ENCODE measurements at regions not wholly inside any gene's neighbourhood (a gene's known extent, or its start where the extent isn't known, plus 50 kb on each side); places are given as distances from the start of the nearest gene placed in this dataset.

DNA sequence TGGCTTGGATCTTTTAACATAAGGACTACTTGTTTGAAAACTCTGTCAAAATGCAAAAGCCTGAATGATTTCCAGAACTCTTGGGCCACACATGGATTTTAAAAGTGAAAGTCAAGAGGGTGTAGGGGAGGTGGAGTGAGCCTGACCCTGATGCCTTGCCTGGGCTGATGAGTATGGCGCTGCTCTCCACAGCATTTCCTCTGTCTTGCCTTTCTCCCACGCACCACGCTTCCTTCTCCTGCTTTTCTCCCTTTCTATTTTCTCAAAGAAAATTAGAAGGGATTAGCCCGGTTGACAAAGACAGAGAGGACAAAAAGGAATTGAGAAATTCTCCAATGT is 207.0 kb upstream of the CCDC68 start:
- WGBS: 90% methylated on average over 4 of the region's 4 CpGs
- H3K27ac ChIP-seq (ENCODE audit: low read depth, low read length): no peak overlapping the region
- no peaks in the 10 kb centered on the region for H3K9me3 ChIP-seq (ENCODE audit: insufficient read depth, low read depth, low read length)
- H3K36me3 ChIP-seq (ENCODE audit: insufficient read depth, low read length): no peaks in the 10 kb centered on the region
- no peak overlapping the region for H3K9ac ChIP-seq (ENCODE audit: low read depth, low read length)
- no peak overlapping the region for H3K4me3 ChIP-seq (ENCODE audit: low read length)
- H3K27me3 ChIP-seq (ENCODE audit: insufficient read depth, low read length): no peaks in the 10 kb centered on the region
- no peaks in the 10 kb centered on the region for H3K4me1 ChIP-seq (ENCODE audit: insufficient read depth, low read length)

DNA sequence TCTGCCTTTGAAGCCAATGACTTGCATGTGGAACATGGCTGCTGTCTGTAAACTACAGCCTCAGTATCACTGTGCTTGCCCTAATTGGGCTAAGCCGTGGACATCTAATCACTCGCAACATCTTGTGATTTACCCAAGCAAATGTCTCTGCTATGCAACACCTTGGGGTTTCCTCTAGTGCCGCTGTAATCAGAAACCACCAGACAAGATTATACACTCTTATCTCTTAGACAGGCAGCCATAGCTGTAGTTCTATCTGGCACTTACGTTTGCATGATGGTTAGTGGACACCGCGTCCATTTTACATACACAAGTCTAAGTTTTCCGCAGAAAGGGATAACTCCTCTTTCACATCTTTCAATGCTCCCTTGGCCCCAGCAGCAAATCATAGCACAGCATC is 204.3 kb upstream of the CCDC68 start:
- Histone ChIP-seq H3K27ac (ENCODE audit: low read depth, low read length) (no peak overlapping the region), H3K9ac (ENCODE audit: low read depth, low read length) (no peak overlapping the region), H3K36me3 (ENCODE audit: insufficient read depth, low read length) (no peaks in the 10 kb centered on the region), H3K27me3 (ENCODE audit: insufficient read depth, low read length) (no peaks in the 10 kb centered on the region), H3K4me1 (ENCODE audit: insufficient read depth, low read length) (no peaks in the 10 kb centered on the region), H3K9me3 (ENCODE audit: insufficient read depth, low read depth, low read length) (no peaks in the 10 kb centered on the region), H3K4me3 (ENCODE audit: low read length) (no peak overlapping the region)
- 95% methylated on average over 7 of the region's 7 CpGs for WGBS

DNA sequence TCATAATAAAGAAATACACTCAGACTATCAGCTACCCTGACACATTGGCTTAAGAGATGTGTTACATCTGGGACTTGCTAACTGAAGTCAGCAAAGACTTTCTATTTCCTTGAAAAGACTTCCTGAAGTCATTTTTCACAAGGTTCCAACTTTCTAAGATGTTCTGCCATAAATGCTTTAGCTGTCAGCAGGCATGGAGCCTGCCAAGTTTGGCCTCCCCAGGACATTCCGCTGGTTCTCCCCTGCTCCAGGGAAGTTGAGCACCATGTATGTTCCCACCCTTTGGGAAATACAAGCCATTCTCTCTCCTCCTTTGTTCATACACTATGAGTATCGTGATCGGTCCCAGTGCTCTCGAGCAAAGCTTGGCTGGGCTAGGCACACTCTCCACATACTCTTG is 202.7 kb upstream of the CCDC68 start:
- Histone ChIP-seq H3K9ac (ENCODE audit: low read depth, low read length) (no peak overlapping the region), H3K27me3 (ENCODE audit: insufficient read depth, low read length) (no peaks in the 10 kb centered on the region), H3K36me3 (ENCODE audit: insufficient read depth, low read length) (no peaks in the 10 kb centered on the region), H3K4me3 (ENCODE audit: low read length) (no peak overlapping the region), H3K4me1 (ENCODE audit: insufficient read depth, low read length) (no peaks in the 10 kb centered on the region), H3K9me3 (ENCODE audit: insufficient read depth, low read depth, low read length) (no peaks in the 10 kb centered on the region), H3K27ac (ENCODE audit: low read depth, low read length) (no peak overlapping the region)
- 94% methylated on average over 4 of the region's 4 CpGs for WGBS

DNA sequence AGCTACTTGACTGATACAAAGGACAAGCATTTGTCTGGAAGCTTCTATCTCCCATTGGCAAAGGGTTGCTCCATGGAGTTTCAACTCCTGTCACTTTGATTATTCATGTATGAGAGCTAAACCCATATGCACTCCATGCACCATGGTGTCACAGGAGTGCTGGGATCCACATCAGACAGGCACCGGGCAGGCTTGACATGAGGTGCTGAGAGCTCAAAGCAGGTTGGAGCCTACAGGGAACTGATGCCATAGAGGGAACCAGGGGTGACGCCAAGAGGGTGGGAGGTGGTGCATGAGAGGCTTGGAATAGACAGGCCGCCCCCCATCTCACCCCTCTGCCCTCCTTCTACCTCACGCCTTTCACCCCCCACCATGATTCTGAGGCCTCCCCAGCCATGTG is 199.8 kb upstream of the CCDC68 start:
- Histone ChIP-seq H3K36me3 (ENCODE audit: insufficient read depth, low read length) (no peaks in the 10 kb centered on the region), H3K27me3 (ENCODE audit: insufficient read depth, low read length) (no peaks in the 10 kb centered on the region), H3K9ac (ENCODE audit: low read depth, low read length) (no peak overlapping the region), H3K27ac (ENCODE audit: low read depth, low read length) (no peak overlapping the region), H3K4me1 (ENCODE audit: insufficient read depth, low read length) (no peaks in the 10 kb centered on the region), H3K9me3 (ENCODE audit: insufficient read depth, low read depth, low read length) (no peaks in the 10 kb centered on the region), H3K4me3 (ENCODE audit: low read length) (no peak overlapping the region)
- 95% methylated on average over 4 of the region's 4 CpGs for WGBS

DNA sequence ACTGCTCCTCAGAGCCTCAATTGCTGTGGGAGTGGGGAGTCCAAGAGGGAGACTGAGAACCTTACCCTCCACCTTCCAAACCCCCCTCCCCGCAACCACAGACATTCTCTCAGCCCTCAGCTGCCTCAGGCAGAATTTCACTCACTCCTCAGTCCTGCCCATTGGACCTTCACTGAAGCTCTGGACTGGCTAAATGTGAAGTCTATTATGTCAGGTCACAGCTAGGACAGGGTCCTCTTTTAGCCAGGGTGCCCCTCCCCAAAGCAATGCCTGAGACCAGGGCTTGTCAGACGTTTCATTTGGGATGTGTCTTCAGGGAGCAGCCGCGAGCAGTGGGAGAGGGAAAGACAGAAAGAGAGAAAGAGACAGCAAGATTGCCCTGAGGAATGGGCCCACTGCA is 199.3 kb upstream of the CCDC68 start:
- no peak overlapping the region for H3K27ac ChIP-seq (ENCODE audit: low read depth, low read length)
- WGBS: 91% methylated on average over 4 of the region's 4 CpGs

DNA sequence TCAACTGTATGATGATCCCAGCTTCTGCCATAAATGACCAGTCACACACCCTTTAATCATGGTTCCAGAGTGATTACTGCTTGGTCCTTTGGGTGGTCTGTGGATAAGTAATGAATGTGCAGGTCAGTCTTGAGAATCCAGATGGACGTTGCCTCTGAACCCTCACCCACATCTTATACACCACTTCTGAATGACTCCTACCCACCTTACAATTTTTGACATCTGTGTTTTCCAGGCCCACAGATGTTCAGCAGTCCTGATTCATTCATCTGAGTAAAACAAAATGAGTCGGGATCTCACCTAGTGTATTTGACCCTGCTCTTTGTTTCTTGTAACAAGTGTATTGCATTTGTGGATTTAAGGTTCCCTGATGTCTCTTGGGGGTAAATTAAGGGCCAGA is 194.1 kb upstream of the CCDC68 start:
- Histone ChIP-seq H3K9me3 (ENCODE audit: insufficient read depth, low read depth, low read length) (no peaks in the 10 kb centered on the region), H3K4me3 (ENCODE audit: low read length) (no peak overlapping the region), H3K36me3 (ENCODE audit: insufficient read depth, low read length) (no peaks in the 10 kb centered on the region), H3K27me3 (ENCODE audit: insufficient read depth, low read length) (no peaks in the 10 kb centered on the region), H3K27ac (ENCODE audit: low read depth, low read length) (no peak overlapping the region), H3K4me1 (ENCODE audit: insufficient read depth, low read length) (0 out of 2 replicates have a peak, but pooled peaks cover 2% of the 10 kb centered on the region), H3K9ac (ENCODE audit: low read depth, low read length) (no peak overlapping the region)
- 92% methylated on average over 2 of the region's 2 CpGs for WGBS

More for the DNA sequence above, 199.3 kb upstream of the CCDC68 start:
- Histone ChIP-seq H3K27me3 (ENCODE audit: insufficient read depth, low read length) (no peaks in the 10 kb centered on the region), H3K4me1 (ENCODE audit: insufficient read depth, low read length) (no peaks in the 10 kb centered on the region), H3K9ac (ENCODE audit: low read depth, low read length) (no peak overlapping the region), H3K9me3 (ENCODE audit: insufficient read depth, low read depth, low read length) (no peaks in the 10 kb centered on the region), H3K36me3 (ENCODE audit: insufficient read depth, low read length) (no peaks in the 10 kb centered on the region), H3K4me3 (ENCODE audit: low read length) (no peak overlapping the region)

DNA sequence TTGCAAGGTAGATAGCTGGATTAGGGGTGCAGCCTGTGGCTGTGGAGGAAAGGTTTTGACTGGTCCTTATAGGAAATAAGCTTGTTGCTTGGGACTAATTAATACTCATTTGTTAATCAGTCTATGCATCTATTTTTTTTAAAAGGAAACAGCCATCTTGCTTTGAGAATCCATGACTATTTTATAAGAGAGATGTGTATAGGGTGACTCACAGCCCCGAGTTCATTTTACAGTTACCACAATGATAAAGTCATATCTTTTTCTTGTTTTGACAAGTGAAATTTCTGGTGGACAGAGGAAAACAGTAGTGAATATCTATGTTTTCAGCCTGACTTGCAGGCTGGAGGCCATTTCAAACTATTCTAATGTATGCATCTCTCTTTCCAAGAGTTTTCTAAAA is 193.5 kb upstream of the CCDC68 start:
- Histone ChIP-seq H3K9ac (ENCODE audit: low read depth, low read length) (no peak overlapping the region), H3K4me1 (ENCODE audit: insufficient read depth, low read length) (0 out of 2 replicates have a peak, but pooled peaks cover 4% of the 10 kb centered on the region), H3K27me3 (ENCODE audit: insufficient read depth, low read length) (no peaks in the 10 kb centered on the region), H3K27ac (ENCODE audit: low read depth, low read length) (no peak overlapping the region), H3K36me3 (ENCODE audit: insufficient read depth, low read length) (no peaks in the 10 kb centered on the region), H3K9me3 (ENCODE audit: insufficient read depth, low read depth, low read length) (no peaks in the 10 kb centered on the region), H3K4me3 (ENCODE audit: low read length) (no peak overlapping the region)
- WGBS: 86% methylated on average over 1 of the region's 1 CpG

DNA sequence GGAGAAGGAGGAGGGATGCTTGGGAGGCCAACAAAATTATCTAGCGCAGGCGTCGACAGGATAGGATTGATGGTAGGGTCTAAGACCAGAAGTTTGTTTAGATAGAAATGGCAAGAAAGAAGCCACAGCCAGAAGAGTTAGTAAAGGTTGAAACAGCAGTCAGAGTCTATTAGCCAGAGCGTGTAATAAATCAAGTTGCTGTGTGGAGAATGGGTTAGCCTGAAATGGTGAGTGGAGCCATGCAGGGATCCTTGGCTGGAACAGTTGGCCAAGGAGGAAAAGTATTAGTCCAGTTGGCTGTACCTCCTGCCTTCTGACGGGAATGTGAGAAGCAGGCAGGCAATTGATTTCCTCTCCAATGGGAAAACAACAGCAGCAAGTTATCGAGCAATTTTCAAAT is 190.7 kb upstream of the CCDC68 start:
- no peak overlapping the region for H3K4me3 ChIP-seq (ENCODE audit: low read length)
- H3K4me1 ChIP-seq (ENCODE audit: insufficient read depth, low read length): 0 out of 2 replicates have a peak, but pooled peaks cover 4% of the 10 kb centered on the region
- H3K27ac ChIP-seq (ENCODE audit: low read depth, low read length): no peak overlapping the region
- H3K9ac ChIP-seq (ENCODE audit: low read depth, low read length): no peak overlapping the region
- WGBS: 94% methylated on average over 6 of the region's 6 CpGs
- H3K27me3 ChIP-seq (ENCODE audit: insufficient read depth, low read length): no peaks in the 10 kb centered on the region
- no peaks in the 10 kb centered on the region for H3K36me3 ChIP-seq (ENCODE audit: insufficient read depth, low read length)
- no peaks in the 10 kb centered on the region for H3K9me3 ChIP-seq (ENCODE audit: insufficient read depth, low read depth, low read length)

DNA sequence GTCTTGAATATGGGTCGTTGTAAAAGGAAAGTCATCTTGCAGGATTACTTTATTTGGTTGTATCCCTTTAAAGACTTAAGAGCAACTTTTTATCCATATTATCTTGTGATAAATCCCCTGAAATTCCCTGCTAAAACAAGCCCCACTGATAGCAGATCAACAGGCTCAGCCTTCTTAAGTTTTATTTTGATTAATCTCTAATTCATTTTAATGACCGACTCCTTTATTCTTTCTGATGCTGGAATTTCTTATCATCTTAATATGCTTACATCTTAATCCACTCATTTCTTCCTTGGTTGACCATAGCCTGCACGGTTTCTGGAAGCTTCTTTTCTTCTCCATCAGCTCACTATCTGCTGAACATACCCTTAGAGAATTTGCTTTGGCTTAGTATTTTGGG is 188.5 kb upstream of the CCDC68 start:
- H3K27ac ChIP-seq (ENCODE audit: low read depth, low read length): no peak overlapping the region
- 94% methylated on average over 2 of the region's 3 CpGs for WGBS
- no peak overlapping the region for H3K4me3 ChIP-seq (ENCODE audit: low read length)
- no peaks in the 10 kb centered on the region for H3K9me3 ChIP-seq (ENCODE audit: insufficient read depth, low read depth, low read length)
- H3K9ac ChIP-seq (ENCODE audit: low read depth, low read length): no peak overlapping the region
- 0 out of 2 replicates have a peak, but pooled peaks cover 4% of the 10 kb centered on the region for H3K4me1 ChIP-seq (ENCODE audit: insufficient read depth, low read length)
- H3K36me3 ChIP-seq (ENCODE audit: insufficient read depth, low read length): no peaks in the 10 kb centered on the region
- no peaks in the 10 kb centered on the region for H3K27me3 ChIP-seq (ENCODE audit: insufficient read depth, low read length)

DNA sequence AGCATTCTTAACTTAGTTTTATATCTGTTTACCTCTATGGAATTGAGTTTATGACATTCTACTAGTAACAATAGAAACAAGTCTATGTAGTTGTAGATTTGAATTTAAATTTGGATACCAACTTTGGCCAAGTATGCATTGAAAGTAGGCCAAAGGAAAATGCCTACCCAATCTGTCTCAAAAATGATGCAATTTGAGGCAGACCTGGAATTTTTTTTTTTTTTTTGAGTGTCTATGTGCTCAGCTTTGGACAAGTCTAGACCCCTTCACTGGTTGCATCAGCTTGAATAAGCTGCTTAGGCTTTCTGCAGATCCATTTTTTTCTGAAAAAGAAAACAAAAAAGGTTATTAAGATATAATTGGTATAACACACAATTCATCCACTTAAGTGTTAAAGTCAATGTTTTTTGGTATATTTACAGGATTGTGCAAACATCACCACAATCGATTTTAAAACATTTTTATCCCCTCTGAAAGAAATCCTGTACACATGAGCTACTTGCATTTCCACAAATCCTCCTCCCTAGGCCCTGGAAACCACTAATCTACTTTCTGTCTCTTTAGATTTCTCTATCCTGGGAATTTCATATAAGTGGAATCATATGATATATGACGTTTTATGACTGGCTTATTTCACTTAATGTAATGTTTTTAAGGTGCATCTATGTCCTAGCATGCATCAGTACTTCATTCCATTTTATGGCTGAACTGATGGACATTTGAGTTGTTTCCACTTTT is 185.1 kb upstream of the CCDC68 start:
- WGBS: 70% methylated on average over 2 of the region's 2 CpGs
- Histone ChIP-seq H3K4me3 (ENCODE audit: low read length) (no peak overlapping the region), H3K9me3 (ENCODE audit: insufficient read depth, low read depth, low read length) (no peaks in the 10 kb centered on the region), H3K4me1 (ENCODE audit: insufficient read depth, low read length) (0 out of 2 replicates have a peak, but pooled peaks cover 4% of the 10 kb centered on the region), H3K9ac (ENCODE audit: low read depth, low read length) (no peak overlapping the region), H3K27me3 (ENCODE audit: insufficient read depth, low read length) (no peaks in the 10 kb centered on the region), H3K36me3 (ENCODE audit: insufficient read depth, low read length) (no peaks in the 10 kb centered on the region), H3K27ac (ENCODE audit: low read depth, low read length) (no peak overlapping the region)

DNA sequence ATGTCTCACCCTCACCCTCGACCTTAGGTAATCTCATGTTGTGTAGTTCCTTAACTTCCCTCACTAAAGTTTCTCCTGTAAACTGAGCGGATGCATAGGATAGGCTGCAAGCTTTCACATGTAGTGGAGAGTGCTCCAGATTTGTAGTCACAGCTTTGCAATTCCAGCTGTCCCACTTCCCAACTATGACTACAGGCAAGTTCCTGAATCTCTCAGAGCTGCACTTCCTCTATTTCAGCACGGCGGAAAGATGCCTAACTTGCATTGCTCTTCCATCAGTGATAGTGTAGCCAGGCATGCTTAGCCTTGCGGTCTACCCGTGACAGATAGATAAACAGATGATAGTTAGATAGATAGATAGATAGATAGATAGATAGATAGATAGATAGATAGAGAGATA is 183.1 kb upstream of the CCDC68 start:
- Histone ChIP-seq H3K9me3 (ENCODE audit: insufficient read depth, low read depth, low read length) (no peaks in the 10 kb centered on the region), H3K9ac (ENCODE audit: low read depth, low read length) (no peak overlapping the region), H3K4me3 (ENCODE audit: low read length) (no peak overlapping the region), H3K4me1 (ENCODE audit: insufficient read depth, low read length) (no peaks in the 10 kb centered on the region), H3K27me3 (ENCODE audit: insufficient read depth, low read length) (no peaks in the 10 kb centered on the region), H3K27ac (ENCODE audit: low read depth, low read length) (no peak overlapping the region), H3K36me3 (ENCODE audit: insufficient read depth, low read length) (no peaks in the 10 kb centered on the region)
- WGBS: 95% methylated on average over 6 of the region's 6 CpGs

DNA sequence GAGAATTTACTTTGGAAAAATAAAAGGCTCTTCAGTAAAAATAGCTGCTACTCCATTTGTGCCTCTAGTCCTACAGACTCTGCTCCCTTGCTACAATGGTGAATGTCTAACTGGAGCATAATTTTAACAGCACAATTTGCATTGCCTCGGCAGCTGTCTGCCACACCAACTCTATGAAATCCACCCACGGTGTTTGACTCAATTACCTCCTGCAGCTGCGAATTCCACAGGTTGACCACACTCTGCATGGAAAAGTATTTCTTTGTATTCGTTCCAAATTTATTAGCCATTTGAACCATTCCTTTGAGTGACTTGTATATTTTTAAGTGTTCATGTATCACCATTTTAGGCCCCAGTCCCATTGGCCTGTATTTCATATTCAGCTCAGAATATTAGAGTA is 182.1 kb upstream of the CCDC68 start:
- Histone ChIP-seq H3K27ac (ENCODE audit: low read depth, low read length) (no peak overlapping the region), H3K4me3 (ENCODE audit: low read length) (no peak overlapping the region), H3K9me3 (ENCODE audit: insufficient read depth, low read depth, low read length) (no peaks in the 10 kb centered on the region), H3K9ac (ENCODE audit: low read depth, low read length) (no peak overlapping the region), H3K4me1 (ENCODE audit: insufficient read depth, low read length) (no peaks in the 10 kb centered on the region), H3K27me3 (ENCODE audit: insufficient read depth, low read length) (no peaks in the 10 kb centered on the region), H3K36me3 (ENCODE audit: insufficient read depth, low read length) (no peaks in the 10 kb centered on the region)
- WGBS: 91% methylated on average over 4 of the region's 4 CpGs
